NT2/D1 (cell line): ENCODE measurements at regions not wholly inside any gene's neighbourhood (a gene's known extent, or its start where the extent isn't known, plus 50 kb on each side); places are given as distances from the start of the nearest gene placed in this dataset.

Source experiments
- SUZ12 ChIP-seq: IDR thresholded peaks from 2 replicates; pipeline ENCODE4 v1.6.1; 2011; ENCODE audit not compliant: insufficient read length, insufficient read depth; ENCODE audit errors: extremely low read depth
- YY1 ChIP-seq: IDR thresholded peaks from 2 replicates; pipeline ENCODE4 v1.6.1; 2011; ENCODE audit not compliant: insufficient read length, insufficient read depth
- ZNF274 ChIP-seq: IDR thresholded peaks from 2 replicates; pipeline ENCODE4 v1.6.1; 2011; ENCODE audit warnings: mild to moderate bottlenecking, low read depth, low read length

DNA sequence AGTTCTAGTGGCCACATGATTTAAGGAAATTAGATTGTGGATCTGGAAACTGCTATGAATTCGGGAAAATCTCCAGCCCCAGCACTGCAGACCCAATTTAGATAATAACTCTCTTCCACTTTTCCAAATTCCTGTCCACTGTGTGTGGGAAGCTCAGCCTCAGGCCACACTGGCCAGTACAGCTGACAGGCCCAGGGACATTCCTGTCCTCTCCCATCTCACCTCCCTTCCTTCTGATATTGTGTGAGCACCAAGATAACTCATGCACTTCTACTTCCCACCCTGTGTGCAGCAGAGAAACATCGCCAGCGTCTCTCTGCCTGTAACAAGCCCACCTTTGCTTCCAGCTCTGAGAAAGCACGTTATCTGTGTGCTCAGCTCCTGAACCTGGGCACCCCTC is 145.1 kb upstream of the RREB1 start:
- TF ChIP-seq ZNF274 (no peak), YY1 (no peak), SUZ12 (no peak)
